ENCODE measurements at regions not wholly inside any gene's neighbourhood (a gene's known extent, or its start where the extent isn't known, plus 50 kb on each side); places are given as distances from the start of the nearest gene placed in this dataset.

DNA sequence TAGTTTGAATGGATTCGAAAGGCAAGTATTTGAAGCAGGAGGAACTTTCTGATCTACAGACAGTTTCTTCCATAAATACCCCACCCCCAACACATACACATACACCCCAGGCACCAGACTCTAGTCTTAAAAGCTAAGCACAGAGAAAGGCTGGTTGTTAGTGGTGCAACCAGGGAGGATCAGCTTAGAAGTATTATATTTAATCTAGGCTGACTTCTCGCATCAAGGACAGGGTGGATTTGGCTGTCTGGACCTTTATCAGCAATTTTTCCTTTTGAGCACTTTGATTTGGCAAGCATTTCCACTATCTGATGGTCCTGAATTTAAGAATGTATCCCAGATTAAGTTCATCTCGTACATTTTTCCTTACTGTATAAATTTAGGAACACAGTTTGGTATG, 1489.8 kb upstream of the FLRT2 start:
- Histone ChIP-seq H3K36me3 (ENCODE audit: control insufficient read depth, insufficient read depth, low read length, severe bottlenecking) (no peaks in the 10 kb centered on the region), H3K4me1 (ENCODE audit: control insufficient read depth, insufficient read depth, low read length) (no peaks in the 10 kb centered on the region), H3K4me3 (ENCODE audit: low read length) (no peak overlapping the region), H3K27me3 (replicated peaks; ENCODE audit: control insufficient read depth, insufficient read depth, low read length) (no peaks in the 10 kb centered on the region), H3K9me3 (ENCODE audit: control insufficient read depth, low read length) (no peaks in the 10 kb centered on the region), H3K9ac (ENCODE audit: low read length) (no peak overlapping the region)
- DNase-seq (ENCODE audit: low read depth), result no peak

DNA sequence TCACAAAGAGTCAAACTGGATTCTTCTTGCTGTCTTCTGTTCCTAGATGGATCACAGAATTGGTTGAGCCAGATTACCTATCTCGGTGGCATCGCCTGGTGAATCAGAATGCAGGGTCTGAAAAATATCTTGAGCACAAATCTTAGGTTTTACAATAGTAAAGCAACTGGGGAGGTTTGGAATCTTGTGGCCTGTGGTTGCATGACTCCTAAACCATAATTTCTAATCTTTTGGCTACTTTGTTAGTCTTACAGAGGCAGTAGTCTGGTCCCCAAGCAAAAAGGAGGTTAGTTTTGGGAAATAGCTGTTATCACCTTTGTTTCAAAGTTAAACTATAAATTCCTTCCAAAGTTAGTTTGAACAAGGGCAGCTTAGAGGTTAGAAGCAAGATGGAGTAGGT, 1488.5 kb upstream of the FLRT2 start:
- H3K4me1 ChIP-seq (ENCODE audit: control insufficient read depth, insufficient read depth, low read length), result no peaks in the 10 kb centered on the region
- no peak overlapping the region for H3K9ac ChIP-seq (ENCODE audit: low read length)
- no peaks in the 10 kb centered on the region for H3K36me3 ChIP-seq (ENCODE audit: control insufficient read depth, insufficient read depth, low read length, severe bottlenecking)
- DNase-seq (ENCODE audit: low read depth), result no peak
- no peaks in the 10 kb centered on the region for H3K27me3 ChIP-seq (replicated peaks; ENCODE audit: control insufficient read depth, insufficient read depth, low read length)
- H3K4me3 ChIP-seq (ENCODE audit: low read length), result no peak overlapping the region
- H3K9me3 ChIP-seq (ENCODE audit: control insufficient read depth, low read length), result no peaks in the 10 kb centered on the region

DNA sequence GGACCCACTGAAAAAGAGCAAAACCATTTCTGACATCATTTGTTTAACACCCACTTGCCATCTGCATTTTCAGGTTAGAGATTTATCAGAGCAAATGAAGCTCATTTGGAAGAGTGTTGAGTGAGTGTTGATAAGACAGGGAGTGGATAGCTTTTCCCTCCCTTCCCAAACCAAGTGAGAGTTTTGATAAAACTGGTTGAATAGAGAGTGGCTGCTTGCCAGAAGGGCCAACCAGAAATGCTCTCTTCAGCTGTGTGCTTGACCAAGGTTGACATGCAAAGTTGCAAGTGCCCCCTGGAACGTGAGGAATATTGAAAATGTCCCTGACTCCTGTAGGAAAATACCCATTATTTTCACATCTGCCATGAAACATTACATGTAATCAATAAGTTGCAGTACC, 1487.0 kb upstream of the FLRT2 start:
- DNase-seq (ENCODE audit: low read depth), result no peak
- Histone ChIP-seq H3K9me3 (ENCODE audit: control insufficient read depth, low read length) (no peaks in the 10 kb centered on the region), H3K27me3 (replicated peaks; ENCODE audit: control insufficient read depth, insufficient read depth, low read length) (no peaks in the 10 kb centered on the region), H3K4me3 (ENCODE audit: low read length) (no peak overlapping the region), H3K4me1 (ENCODE audit: control insufficient read depth, insufficient read depth, low read length) (no peaks in the 10 kb centered on the region), H3K36me3 (ENCODE audit: control insufficient read depth, insufficient read depth, low read length, severe bottlenecking) (no peaks in the 10 kb centered on the region), H3K9ac (ENCODE audit: low read length) (no peak overlapping the region)

DNA sequence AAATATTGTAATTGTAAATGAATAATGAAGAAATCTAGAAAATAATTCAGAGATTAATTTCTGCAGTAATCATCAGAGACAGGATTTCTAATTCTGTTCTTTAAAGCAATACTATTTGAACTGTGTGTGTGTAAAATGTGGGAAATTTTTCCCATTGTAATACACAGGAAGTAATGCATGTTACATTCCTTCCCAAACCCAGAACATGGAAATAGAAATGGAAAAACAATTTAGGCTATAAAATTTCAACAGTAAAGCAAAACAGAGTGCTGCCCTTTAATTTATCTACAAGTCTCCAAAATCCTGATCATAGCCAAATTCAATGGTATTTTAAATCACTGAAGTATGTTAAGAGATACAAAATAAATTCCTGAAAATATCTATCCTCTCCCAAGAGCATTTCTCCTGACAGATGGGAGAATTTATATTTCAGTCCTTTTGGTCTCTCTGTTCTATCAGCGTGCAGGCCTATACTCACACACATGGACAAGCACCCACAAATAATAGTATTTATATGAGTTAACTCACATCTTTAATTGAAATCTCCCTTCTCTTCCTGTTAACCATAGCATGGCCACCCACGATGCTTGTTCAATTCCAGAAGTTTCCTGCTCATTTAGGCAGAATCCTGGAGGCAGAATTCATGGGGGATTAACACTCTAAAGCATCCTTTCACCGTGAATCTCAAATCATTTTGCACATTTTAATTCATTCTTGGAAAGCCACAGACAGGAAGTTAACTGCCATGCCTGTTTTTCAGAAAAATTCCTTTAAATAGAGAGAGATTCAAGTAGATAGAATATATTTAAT, 1465.4 kb upstream of the FLRT2 start:
- Histone ChIP-seq H3K9me3 (ENCODE audit: control insufficient read depth, low read length) (no peaks in the 10 kb centered on the region), H3K9ac (ENCODE audit: low read length) (no peak overlapping the region), H3K27me3 (replicated peaks; ENCODE audit: control insufficient read depth, insufficient read depth, low read length) (no peaks in the 10 kb centered on the region), H3K4me1 (ENCODE audit: control insufficient read depth, insufficient read depth, low read length) (no peaks in the 10 kb centered on the region), H3K36me3 (ENCODE audit: control insufficient read depth, insufficient read depth, low read length, severe bottlenecking) (no peaks in the 10 kb centered on the region), H3K4me3 (ENCODE audit: low read length) (no peak overlapping the region)
- DNase-seq (ENCODE audit: low read depth), result no peak

DNA sequence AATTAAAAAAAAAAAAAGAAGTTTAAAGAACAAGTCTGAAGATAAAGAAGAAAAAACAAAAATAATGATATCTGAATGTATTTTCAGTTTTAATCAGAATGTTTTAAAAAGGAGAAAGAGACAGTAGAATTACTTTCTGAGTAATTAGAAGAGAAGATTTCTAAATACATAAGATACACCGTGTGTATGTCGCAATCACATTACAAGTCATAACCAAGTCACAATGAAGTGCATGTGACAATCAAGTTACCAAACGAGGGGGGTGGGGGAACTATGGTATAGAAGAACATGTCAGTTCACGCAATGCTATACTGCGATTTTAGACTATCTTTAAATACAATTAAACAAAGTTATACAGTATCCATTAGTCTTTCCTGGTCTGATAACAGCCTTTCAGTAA, 1464.1 kb upstream of the FLRT2 start:
- Histone ChIP-seq H3K36me3 (ENCODE audit: control insufficient read depth, insufficient read depth, low read length, severe bottlenecking) (no peaks in the 10 kb centered on the region), H3K27me3 (replicated peaks; ENCODE audit: control insufficient read depth, insufficient read depth, low read length) (no peaks in the 10 kb centered on the region), H3K9me3 (ENCODE audit: control insufficient read depth, low read length) (no peaks in the 10 kb centered on the region), H3K4me1 (ENCODE audit: control insufficient read depth, insufficient read depth, low read length) (no peaks in the 10 kb centered on the region), H3K9ac (ENCODE audit: low read length) (no peak overlapping the region), H3K4me3 (ENCODE audit: low read length) (no peak overlapping the region)
- peak; percentile 12 for DNase-seq (ENCODE audit: low read depth)

DNA sequence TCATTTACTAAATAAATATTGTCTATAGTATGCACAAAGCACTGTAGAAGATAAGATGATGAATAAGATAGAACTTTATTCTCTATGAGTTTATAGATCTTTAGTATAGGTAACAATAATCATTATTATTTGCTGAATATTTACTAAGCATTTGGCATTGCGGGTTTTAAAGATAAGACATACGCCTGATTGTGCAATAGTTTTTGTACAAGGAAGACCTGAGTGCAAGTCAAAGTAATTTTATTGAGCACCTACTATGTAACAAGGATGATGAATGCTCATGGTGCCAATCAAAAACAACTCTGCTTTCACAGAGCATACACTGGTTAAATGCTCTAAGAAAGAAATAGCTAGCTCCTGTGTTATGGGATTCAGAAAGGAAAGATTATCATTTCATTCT, 1461.7 kb upstream of the FLRT2 start:
- Histone ChIP-seq H3K9ac (ENCODE audit: low read length) (no peak overlapping the region), H3K4me1 (ENCODE audit: control insufficient read depth, insufficient read depth, low read length) (no peaks in the 10 kb centered on the region), H3K36me3 (ENCODE audit: control insufficient read depth, insufficient read depth, low read length, severe bottlenecking) (no peaks in the 10 kb centered on the region), H3K9me3 (ENCODE audit: control insufficient read depth, low read length) (no peaks in the 10 kb centered on the region), H3K4me3 (ENCODE audit: low read length) (no peak overlapping the region), H3K27me3 (replicated peaks; ENCODE audit: control insufficient read depth, insufficient read depth, low read length) (no peaks in the 10 kb centered on the region)
- DNase-seq (ENCODE audit: low read depth), result no peak

DNA sequence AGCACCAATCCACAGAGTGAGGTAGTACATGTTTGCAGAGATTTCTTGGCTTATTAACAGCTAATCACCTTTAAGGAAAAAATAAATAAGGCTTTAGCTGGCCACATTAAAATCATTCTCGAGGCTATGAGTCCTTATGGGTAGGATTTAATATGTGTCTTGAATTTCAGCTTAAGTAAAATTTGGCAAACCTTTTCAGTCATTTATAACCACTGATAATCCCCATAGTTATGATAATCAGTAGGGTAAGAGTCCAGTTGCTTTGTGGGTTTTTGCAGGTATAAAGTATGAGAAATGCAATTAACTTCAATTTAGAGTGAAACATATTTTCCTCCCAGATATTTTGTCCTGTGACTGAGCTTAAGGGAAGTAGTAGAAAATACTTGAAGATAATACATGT, 1458.9 kb upstream of the FLRT2 start:
- no peak for DNase-seq (ENCODE audit: low read depth)
- Histone ChIP-seq H3K4me1 (ENCODE audit: control insufficient read depth, insufficient read depth, low read length) (no peaks in the 10 kb centered on the region), H3K36me3 (ENCODE audit: control insufficient read depth, insufficient read depth, low read length, severe bottlenecking) (no peaks in the 10 kb centered on the region), H3K9ac (ENCODE audit: low read length) (no peak overlapping the region), H3K27me3 (replicated peaks; ENCODE audit: control insufficient read depth, insufficient read depth, low read length) (no peaks in the 10 kb centered on the region), H3K9me3 (ENCODE audit: control insufficient read depth, low read length) (no peaks in the 10 kb centered on the region), H3K4me3 (ENCODE audit: low read length) (no peak overlapping the region)

DNA sequence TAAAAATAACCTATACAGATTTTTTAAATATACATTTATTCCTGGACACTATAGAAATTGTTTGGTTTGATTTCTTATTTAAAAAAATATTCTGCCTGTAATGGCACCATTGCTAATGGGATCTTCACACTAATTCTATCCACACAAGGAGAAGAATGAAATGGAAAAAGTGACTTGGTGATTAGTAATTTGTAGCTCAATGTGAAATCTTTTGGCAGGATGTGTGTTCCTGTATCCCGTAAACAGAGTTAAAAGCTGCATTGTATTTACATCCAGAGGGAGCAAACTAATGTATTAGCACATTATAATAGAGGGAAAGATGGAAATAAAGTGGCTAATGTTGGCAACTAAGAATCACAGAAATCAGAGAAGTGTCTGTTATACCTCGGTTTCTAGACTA, 1455.3 kb upstream of the FLRT2 start:
- no peaks in the 10 kb centered on the region for H3K36me3 ChIP-seq (ENCODE audit: control insufficient read depth, insufficient read depth, low read length, severe bottlenecking)
- peaks cover 5% of the 10 kb centered on the region for H3K9me3 ChIP-seq (ENCODE audit: control insufficient read depth, low read length)
- no peak overlapping the region for H3K4me3 ChIP-seq (ENCODE audit: low read length)
- H3K9ac ChIP-seq (ENCODE audit: low read length), result no peak overlapping the region
- H3K4me1 ChIP-seq (ENCODE audit: control insufficient read depth, insufficient read depth, low read length), result no peaks in the 10 kb centered on the region
- no peaks in the 10 kb centered on the region for H3K27me3 ChIP-seq (replicated peaks; ENCODE audit: control insufficient read depth, insufficient read depth, low read length)
- DNase-seq (ENCODE audit: low read depth), result no peak

DNA sequence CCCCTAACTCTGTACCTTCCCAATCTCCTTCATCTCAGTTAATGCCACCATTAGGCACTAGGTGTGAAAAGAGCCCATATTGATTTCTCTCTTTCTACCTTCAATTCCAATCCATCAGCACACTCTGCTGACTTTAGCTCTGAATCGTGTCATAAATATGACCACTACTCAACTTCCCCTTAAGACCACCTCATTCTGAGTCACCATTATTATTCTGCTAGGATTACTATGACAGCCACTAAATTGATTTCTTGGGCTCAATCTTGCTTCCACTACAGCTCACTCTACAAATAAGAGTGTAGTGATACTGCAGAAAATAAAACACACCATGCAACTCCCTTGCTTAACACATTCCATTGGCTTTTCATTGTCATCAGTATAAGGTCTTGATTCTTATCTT, 1449.0 kb upstream of the FLRT2 start:
- Histone ChIP-seq H3K4me3 (ENCODE audit: low read length) (no peak overlapping the region), H3K36me3 (ENCODE audit: control insufficient read depth, insufficient read depth, low read length, severe bottlenecking) (no peaks in the 10 kb centered on the region), H3K27me3 (replicated peaks; ENCODE audit: control insufficient read depth, insufficient read depth, low read length) (no peaks in the 10 kb centered on the region), H3K4me1 (ENCODE audit: control insufficient read depth, insufficient read depth, low read length) (peaks cover 8% of the 10 kb centered on the region), H3K9me3 (ENCODE audit: control insufficient read depth, low read length) (peaks cover 5% of the 10 kb centered on the region), H3K9ac (ENCODE audit: low read length) (no peak overlapping the region)
- no peak for DNase-seq (ENCODE audit: low read depth)

DNA sequence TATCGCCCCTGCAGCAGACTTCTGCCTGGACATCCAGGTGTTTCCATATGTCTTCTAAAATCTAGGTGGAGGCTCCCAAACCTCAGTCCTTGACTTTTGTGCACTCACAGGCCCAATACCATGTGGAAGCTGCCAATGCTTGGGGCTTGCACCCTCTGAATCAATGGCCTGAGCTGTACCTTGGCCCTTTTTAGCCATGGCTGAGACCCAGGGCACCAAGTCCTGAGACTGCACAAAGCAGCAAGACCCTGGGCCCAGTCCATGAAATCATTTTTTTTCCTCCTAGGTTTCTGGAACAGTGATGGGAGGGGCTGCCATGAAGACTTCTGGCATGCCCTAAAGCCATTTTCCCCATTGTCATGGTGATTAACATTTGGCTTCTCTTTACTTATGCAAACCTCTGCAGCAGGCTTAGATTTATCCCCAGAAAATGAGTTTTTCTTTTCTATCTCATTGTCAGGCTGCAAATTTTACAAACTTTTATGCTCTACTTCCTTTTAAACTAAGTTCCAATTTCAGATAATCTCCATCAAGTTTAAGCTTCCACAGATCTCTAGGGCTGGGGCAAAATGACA, 1445.8 kb upstream of the FLRT2 start:
- H3K4me1 ChIP-seq (ENCODE audit: control insufficient read depth, insufficient read depth, low read length), result peaks cover 16% of the 10 kb centered on the region
- H3K27me3 ChIP-seq (replicated peaks; ENCODE audit: control insufficient read depth, insufficient read depth, low read length), result no peaks in the 10 kb centered on the region
- peak; percentile 53 for DNase-seq (ENCODE audit: low read depth)
- H3K9ac ChIP-seq (ENCODE audit: low read length), result no peak overlapping the region
- H3K4me3 ChIP-seq (ENCODE audit: low read length), result no peak overlapping the region
- H3K9me3 ChIP-seq (ENCODE audit: control insufficient read depth, low read length), result peaks cover 2% of the 10 kb centered on the region
- H3K36me3 ChIP-seq (ENCODE audit: control insufficient read depth, insufficient read depth, low read length, severe bottlenecking), result no peaks in the 10 kb centered on the region

DNA sequence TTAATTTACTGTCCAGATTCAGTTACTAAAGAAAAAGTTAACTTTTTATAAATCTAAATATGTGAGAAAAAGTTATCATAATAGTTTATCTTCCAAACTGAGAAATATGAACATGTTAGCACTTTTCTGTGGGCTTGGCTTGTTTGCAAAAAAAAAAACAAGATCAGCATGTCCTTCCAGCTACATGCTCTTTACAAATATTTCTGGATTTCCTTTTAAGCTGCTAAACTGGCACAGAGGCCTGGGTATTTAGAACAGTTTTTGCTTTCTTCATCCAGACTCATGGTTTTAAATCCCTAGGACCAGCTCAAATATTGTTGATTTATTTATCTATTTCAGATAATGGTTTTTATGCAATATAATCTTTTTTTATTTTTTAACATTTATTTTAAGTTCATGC, 1444.5 kb upstream of the FLRT2 start:
- no peaks in the 10 kb centered on the region for H3K27me3 ChIP-seq (replicated peaks; ENCODE audit: control insufficient read depth, insufficient read depth, low read length)
- H3K9ac ChIP-seq (ENCODE audit: low read length), result no peak overlapping the region
- peak; percentile 66 for DNase-seq (ENCODE audit: low read depth)
- no peaks in the 10 kb centered on the region for H3K36me3 ChIP-seq (ENCODE audit: control insufficient read depth, insufficient read depth, low read length, severe bottlenecking)
- H3K4me1 ChIP-seq (ENCODE audit: control insufficient read depth, insufficient read depth, low read length), result peaks cover 16% of the 10 kb centered on the region
- H3K4me3 ChIP-seq (ENCODE audit: low read length), result no peak overlapping the region
- H3K9me3 ChIP-seq (ENCODE audit: control insufficient read depth, low read length), result no peaks in the 10 kb centered on the region

DNA sequence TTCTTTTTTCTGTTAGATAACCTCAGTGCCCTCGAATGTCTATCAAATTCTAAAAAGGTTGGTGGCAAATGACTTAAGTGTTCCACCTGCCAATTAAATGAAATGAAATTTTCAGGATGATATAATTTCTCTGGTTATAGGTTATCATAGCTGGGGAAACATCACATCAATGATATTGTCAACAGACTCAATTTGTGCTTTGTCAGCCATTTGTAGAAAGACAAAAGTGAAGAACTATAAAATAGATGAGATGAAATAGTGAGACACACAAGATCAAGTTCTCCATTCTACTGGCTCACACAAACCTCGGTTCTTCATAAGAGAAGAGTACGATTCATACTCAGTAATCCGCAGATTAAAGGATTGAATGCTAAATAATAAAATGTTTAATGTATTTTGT, 1443.2 kb upstream of the FLRT2 start:
- Histone ChIP-seq H3K4me1 (ENCODE audit: control insufficient read depth, insufficient read depth, low read length) (peaks cover 16% of the 10 kb centered on the region), H3K27me3 (replicated peaks; ENCODE audit: control insufficient read depth, insufficient read depth, low read length) (no peaks in the 10 kb centered on the region), H3K36me3 (ENCODE audit: control insufficient read depth, insufficient read depth, low read length, severe bottlenecking) (no peaks in the 10 kb centered on the region), H3K9ac (ENCODE audit: low read length) (no peak overlapping the region), H3K9me3 (ENCODE audit: control insufficient read depth, low read length) (no peaks in the 10 kb centered on the region), H3K4me3 (ENCODE audit: low read length) (no peak overlapping the region)
- DNase-seq (ENCODE audit: low read depth), result no peak

Data from adipocyte (in vitro differentiated cells).